ENCODE measurements at regions not wholly inside any gene's neighbourhood (a gene's known extent, or its start where the extent isn't known, plus 50 kb on each side); places are given as distances from the start of the nearest gene placed in this dataset.

- H3K9me3 ChIP-seq (replicated peaks in 1 of 2; ENCODE audit: control insufficient read depth in 1 of 2, insufficient read depth in 1 of 2, low read length in 2 of 2): no peaks in the 10 kb centered on the region
- Mint-ChIP-seq H3K27ac (no peak overlapping the region), H3K9me3 (peaks cover 0 to 13% (median 5%) of the 10 kb centered on the region in 7 donors), H3K4me1 (no peaks in the 10 kb centered on the region), H3K27me3 (ENCODE audit: low read depth in 3 of 3) (peaks cover 3 to 8% (median 6%) of the 10 kb centered on the region in 3 donors), H3K36me3 (no peaks in the 10 kb centered on the region), H3K4me3 (no peak overlapping the region)
- WGBS (ENCODE audit: insufficient coverage): no CpG with 5 or more reads among the region's 3 CpGs
- intact Hi-C loops (cut with micrococcal nuclease): no loop called here
- no peak overlapping the region for H3K9ac ChIP-seq (ENCODE audit: insufficient read depth, low read length, poor library complexity, severe bottlenecking)
- H3K27me3 ChIP-seq (ENCODE audit: control insufficient read depth in 2 of 2, insufficient read depth in 2 of 2, low read length in 2 of 2): no peaks in the 10 kb centered on the region
- no peak overlapping the region for H3K27ac ChIP-seq (ENCODE audit: low read depth in 1 of 2, low read length in 2 of 2)
- H3K4me3 ChIP-seq (replicated peaks in 1 of 3; ENCODE audit: low read depth in 2 of 3, low read length in 3 of 3): no peak overlapping the region
- DNase-seq: no peak
- no peak overlapping the region for H3K4me2 ChIP-seq (replicated peaks; ENCODE audit: extremely low read depth, low read length, poor library complexity, severe bottlenecking)
- no peak overlapping the region for H2AFZ ChIP-seq (ENCODE audit: insufficient read depth, low read depth, low read length, poor library complexity, severe bottlenecking)
- H3K4me1 ChIP-seq (ENCODE audit: control insufficient read depth in 1 of 2, insufficient read depth in 2 of 2, low read length in 2 of 2): no peaks in the 10 kb centered on the region
- no peaks in the 10 kb centered on the region for H3K79me2 ChIP-seq (ENCODE audit: insufficient read depth, low read length)
- no peaks in the 10 kb centered on the region for H4K20me1 ChIP-seq (ENCODE audit: insufficient read depth, low read length)
- no peaks in the 10 kb centered on the region for H3K36me3 ChIP-seq (replicated peaks in 1 of 2; ENCODE audit: control insufficient read depth in 1 of 2, insufficient read depth in 2 of 2, low read length in 2 of 2)
- TF ChIP-seq CTCF (IDR thresholded peaks at IDR 0.05): no peak
Observed at GRCh38 chr11:32279672-32280071, 155.7 kb downstream of the WT1 start.

- no CpG with 5 or more reads among the region's 1 CpG for WGBS (ENCODE audit: insufficient coverage)
- no peak overlapping the region for H3K27ac Mint-ChIP-seq
- H3K27me3 Mint-ChIP-seq (ENCODE audit: low read depth in 3 of 3): peaks cover 3 to 9% (median 7%) of the 10 kb centered on the region in 3 donors
- H3K36me3 Mint-ChIP-seq: no peaks in the 10 kb centered on the region
- Histone ChIP-seq H3K79me2 (ENCODE audit: insufficient read depth, low read length) (no peaks in the 10 kb centered on the region), H2AFZ (ENCODE audit: insufficient read depth, low read depth, low read length, poor library complexity, severe bottlenecking) (no peak overlapping the region), H3K9me3 (replicated peaks in 1 of 2; ENCODE audit: control insufficient read depth in 1 of 2, insufficient read depth in 1 of 2, low read length in 2 of 2) (no peaks in the 10 kb centered on the region), H3K4me1 (ENCODE audit: control insufficient read depth in 1 of 2, insufficient read depth in 2 of 2, low read length in 2 of 2) (no peaks in the 10 kb centered on the region), H3K27ac (ENCODE audit: low read depth in 1 of 2, low read length in 2 of 2) (no peak overlapping the region), H3K9ac (ENCODE audit: insufficient read depth, low read length, poor library complexity, severe bottlenecking) (no peak overlapping the region), H3K4me3 (replicated peaks in 1 of 3; ENCODE audit: low read depth in 2 of 3, low read length in 3 of 3) (no peak overlapping the region), H3K27me3 (ENCODE audit: control insufficient read depth in 2 of 2, insufficient read depth in 2 of 2, low read length in 2 of 2) (no peaks in the 10 kb centered on the region), H3K36me3 (replicated peaks in 1 of 2; ENCODE audit: control insufficient read depth in 1 of 2, insufficient read depth in 2 of 2, low read length in 2 of 2) (no peaks in the 10 kb centered on the region), H4K20me1 (ENCODE audit: insufficient read depth, low read length) (no peaks in the 10 kb centered on the region), H3K4me2 (replicated peaks; ENCODE audit: extremely low read depth, low read length, poor library complexity, severe bottlenecking) (no peak overlapping the region)
- DNase-seq: no peak
- H3K9me3 Mint-ChIP-seq: peaks cover 0 to 13% (median 5%) of the 10 kb centered on the region in 7 donors
- intact Hi-C loops (cut with micrococcal nuclease): no loop called here
- H3K4me1 Mint-ChIP-seq: no peaks in the 10 kb centered on the region
- no peak for TF ChIP-seq CTCF (IDR thresholded peaks at IDR 0.05)
- no peak overlapping the region for H3K4me3 Mint-ChIP-seq
Observed at GRCh38 chr11:32280339-32280738, 155.0 kb downstream of the WT1 start.
